ENCODE measurements at regions not wholly inside any gene's neighbourhood (a gene's known extent, or its start where the extent isn't known, plus 50 kb on each side); places are given as distances from the start of the nearest gene placed in this dataset.
A peak's percentile ranks its signal among the peaks of the same experiment; 100 is the strongest.

DNA sequence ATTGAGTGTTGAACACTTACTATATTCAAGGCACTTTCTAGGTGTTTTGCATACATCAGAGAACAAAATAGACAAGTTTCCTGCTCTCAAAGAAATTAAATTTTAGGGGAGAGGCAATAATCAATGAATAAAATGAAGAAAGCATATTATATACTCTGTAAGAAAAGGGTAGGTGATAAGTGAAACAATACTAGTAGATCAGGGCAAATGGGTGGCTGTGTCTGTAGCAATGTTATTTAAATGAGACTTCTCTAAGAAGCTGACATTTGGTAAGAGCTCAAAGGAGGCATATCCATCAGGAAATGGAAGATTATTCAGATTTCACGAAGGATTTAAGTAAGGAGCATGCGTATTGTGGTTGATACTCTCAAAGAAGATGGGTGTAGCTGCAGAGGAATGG, 1291.6 kb downstream of the NSUN3 start:
- no peaks in the 10 kb centered on the region for H4K20me1 ChIP-seq (ENCODE audit: insufficient read depth, low read length)
- H3K27ac ChIP-seq (ENCODE audit: low read depth, low read length), result no peak overlapping the region
- no peaks in the 10 kb centered on the region for H3K79me2 ChIP-seq (ENCODE audit: insufficient read depth, low read length)
- H2AFZ ChIP-seq (ENCODE audit: low read length), result no peak overlapping the region
- H3K4me1 ChIP-seq (ENCODE audit: insufficient read depth, low read length), result no peaks in the 10 kb centered on the region
- TF ChIP-seq, protein P1, sequence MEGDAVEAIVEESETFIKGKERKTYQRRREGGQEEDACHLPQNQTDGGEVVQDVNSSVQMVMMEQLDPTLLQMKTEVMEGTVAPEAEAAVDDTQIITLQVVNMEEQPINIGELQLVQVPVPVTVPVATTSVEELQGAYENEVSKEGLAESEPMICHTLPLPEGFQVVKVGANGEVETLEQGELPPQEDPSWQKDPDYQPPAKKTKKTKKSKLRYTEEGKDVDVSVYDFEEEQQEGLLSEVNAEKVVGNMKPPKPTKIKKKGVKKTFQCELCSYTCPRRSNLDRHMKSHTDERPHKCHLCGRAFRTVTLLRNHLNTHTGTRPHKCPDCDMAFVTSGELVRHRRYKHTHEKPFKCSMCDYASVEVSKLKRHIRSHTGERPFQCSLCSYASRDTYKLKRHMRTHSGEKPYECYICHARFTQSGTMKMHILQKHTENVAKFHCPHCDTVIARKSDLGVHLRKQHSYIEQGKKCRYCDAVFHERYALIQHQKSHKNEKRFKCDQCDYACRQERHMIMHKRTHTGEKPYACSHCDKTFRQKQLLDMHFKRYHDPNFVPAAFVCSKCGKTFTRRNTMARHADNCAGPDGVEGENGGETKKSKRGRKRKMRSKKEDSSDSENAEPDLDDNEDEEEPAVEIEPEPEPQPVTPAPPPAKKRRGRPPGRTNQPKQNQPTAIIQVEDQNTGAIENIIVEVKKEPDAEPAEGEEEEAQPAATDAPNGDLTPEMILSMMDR (IDR thresholded peaks at IDR 0.05; ENCODE audit: extremely low read depth, low read depth, low read length), result no peak
- H3K27me3 ChIP-seq (ENCODE audit: insufficient read depth, low read length), result no peaks in the 10 kb centered on the region
- DNase-seq (ENCODE audit: insufficient read length, low spot score, missing footprints), result peak; percentile 1
- H3K4me2 ChIP-seq (ENCODE audit: insufficient read depth, low read length), result no peak overlapping the region
- H3K36me3 ChIP-seq (ENCODE audit: insufficient read depth, low read length), result no peaks in the 10 kb centered on the region
- no peak overlapping the region for H3K4me3 ChIP-seq (ENCODE audit: insufficient read depth, low read length)
- H3K9me3 ChIP-seq (ENCODE audit: low read depth, low read length), result no peaks in the 10 kb centered on the region

DNA sequence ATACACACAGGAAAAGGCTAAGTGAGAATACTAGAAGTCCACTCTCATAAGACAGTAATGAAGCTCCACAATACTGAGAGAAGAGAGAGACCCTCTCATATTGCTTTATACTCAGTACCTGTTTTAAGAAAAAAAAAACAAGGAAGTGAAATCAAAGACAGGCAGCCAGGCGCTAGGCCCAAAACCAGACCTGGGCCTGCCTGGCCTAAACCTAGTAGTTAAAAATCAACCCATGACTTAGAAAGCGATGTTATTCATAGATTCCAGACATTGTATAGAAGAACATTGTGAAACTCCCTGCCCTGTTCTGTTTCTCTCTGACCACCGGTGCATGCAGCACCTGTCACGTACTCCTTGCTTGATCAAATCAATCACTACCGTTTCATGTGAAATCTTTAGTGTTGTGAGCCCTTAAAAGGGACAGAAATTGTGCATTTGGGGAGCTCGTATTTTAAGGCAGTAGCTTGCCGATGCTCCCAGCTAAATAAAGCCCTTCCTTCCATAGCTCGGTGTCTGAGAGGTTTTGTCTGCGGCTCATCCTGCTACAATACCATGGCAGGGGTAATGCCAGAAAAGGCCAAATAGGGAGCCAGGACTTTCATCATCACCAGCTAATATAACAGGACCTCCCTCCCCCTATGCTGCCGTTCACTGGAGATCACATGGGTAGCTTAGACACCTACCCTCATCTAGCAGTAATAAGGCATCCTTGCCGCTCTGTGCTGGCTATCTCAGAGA, 1294.1 kb downstream of the NSUN3 start:
- Histone ChIP-seq H4K20me1 (ENCODE audit: insufficient read depth, low read length) (no peaks in the 10 kb centered on the region), H3K4me1 (ENCODE audit: insufficient read depth, low read length) (no peaks in the 10 kb centered on the region), H3K36me3 (ENCODE audit: insufficient read depth, low read length) (no peaks in the 10 kb centered on the region), H3K4me2 (ENCODE audit: insufficient read depth, low read length) (no peak overlapping the region), H3K4me3 (ENCODE audit: insufficient read depth, low read length) (no peak overlapping the region), H3K27ac (ENCODE audit: low read depth, low read length) (no peak overlapping the region), H3K27me3 (ENCODE audit: insufficient read depth, low read length) (no peaks in the 10 kb centered on the region), H2AFZ (ENCODE audit: low read length) (no peak overlapping the region), H3K79me2 (ENCODE audit: insufficient read depth, low read length) (no peaks in the 10 kb centered on the region), H3K9me3 (ENCODE audit: low read depth, low read length) (no peaks in the 10 kb centered on the region)
- TF ChIP-seq, protein P1 (IDR thresholded peaks at IDR 0.05; ENCODE audit: extremely low read depth, low read depth, low read length), result no peak
- no peak for DNase-seq (ENCODE audit: insufficient read length, low spot score, missing footprints)

DNA sequence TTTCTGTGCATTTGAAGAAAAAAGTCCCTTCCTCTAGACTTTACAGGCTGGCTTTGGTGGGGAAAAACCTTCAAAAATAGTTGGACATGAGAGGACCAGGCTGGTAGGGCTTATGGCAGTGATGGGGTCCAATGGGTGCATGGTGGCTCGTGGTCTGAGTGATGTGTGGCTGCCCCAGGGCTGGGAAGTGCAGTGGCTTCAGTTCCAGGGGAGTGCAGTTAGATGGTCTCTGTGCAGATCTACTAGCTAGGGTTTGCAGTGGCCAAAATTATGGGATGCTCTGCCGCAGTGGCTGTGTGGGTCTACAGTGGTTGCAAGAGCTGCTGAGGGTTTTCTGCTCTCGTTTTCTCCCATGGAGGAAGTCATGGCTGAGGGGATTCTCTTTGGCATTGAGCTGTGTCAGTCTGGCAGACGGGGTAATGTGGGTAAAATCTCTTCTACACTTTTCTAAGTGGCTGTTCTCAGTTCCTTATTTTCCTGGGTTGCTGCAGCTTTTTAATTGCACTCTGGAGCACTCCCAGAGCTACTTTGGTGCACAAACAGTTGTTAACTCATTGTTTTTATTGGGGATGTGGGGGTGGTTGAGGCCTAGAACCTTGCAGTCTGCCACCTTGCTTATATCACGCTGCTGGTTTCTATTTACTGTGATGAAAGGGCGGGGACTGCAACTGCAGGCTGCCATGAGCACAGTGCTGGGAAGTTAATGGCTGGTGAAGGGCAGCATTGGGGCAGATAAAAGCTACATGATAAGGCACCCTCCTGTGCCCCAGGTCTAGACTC, 1324.6 kb downstream of the NSUN3 start:
- Histone ChIP-seq H4K20me1 (ENCODE audit: insufficient read depth, low read length) (no peaks in the 10 kb centered on the region), H3K4me3 (ENCODE audit: insufficient read depth, low read length) (no peak overlapping the region), H3K36me3 (ENCODE audit: insufficient read depth, low read length) (no peaks in the 10 kb centered on the region), H3K4me2 (ENCODE audit: insufficient read depth, low read length) (no peak overlapping the region), H3K4me1 (ENCODE audit: insufficient read depth, low read length) (no peaks in the 10 kb centered on the region), H3K27ac (ENCODE audit: low read depth, low read length) (no peak overlapping the region), H3K79me2 (ENCODE audit: insufficient read depth, low read length) (no peaks in the 10 kb centered on the region), H2AFZ (ENCODE audit: low read length) (no peak overlapping the region), H3K9me3 (ENCODE audit: low read depth, low read length) (no peaks in the 10 kb centered on the region), H3K27me3 (ENCODE audit: insufficient read depth, low read length) (no peaks in the 10 kb centered on the region)
- DNase-seq (ENCODE audit: insufficient read length, low spot score, missing footprints), result no peak
- TF ChIP-seq, protein P1 (IDR thresholded peaks at IDR 0.05; ENCODE audit: extremely low read depth, low read depth, low read length), result no peak

DNA sequence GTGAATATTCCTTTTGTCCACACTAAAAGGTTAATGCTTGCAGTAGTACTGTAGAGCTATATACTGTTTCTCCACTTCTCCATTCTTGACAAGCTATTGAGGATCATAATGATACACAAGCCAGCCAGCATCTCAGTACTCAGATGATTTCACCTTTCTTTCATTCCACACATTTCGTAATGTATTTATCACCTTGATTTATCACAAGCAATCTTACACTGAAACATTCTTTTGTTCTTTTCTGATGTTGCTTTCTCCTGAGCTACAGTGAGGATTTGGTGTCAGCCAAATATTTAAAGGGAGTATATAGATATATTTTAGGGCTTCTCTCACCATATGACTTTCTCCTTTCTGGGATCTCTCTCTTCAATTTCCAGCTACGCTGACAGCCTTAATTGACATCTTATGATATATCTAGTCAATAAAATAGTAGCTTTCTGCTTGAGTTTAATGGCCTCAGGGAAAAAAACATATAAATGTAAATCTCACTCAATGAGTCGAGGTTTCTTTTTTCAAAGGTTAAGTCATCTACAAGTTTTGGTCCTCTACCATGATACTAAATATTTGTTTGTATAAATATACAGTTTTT, 1327.0 kb downstream of the NSUN3 start:
- Histone ChIP-seq H3K4me3 (ENCODE audit: insufficient read depth, low read length) (no peak overlapping the region), H3K4me1 (ENCODE audit: insufficient read depth, low read length) (no peaks in the 10 kb centered on the region), H3K9me3 (ENCODE audit: low read depth, low read length) (no peaks in the 10 kb centered on the region), H3K27ac (ENCODE audit: low read depth, low read length) (no peak overlapping the region), H3K27me3 (ENCODE audit: insufficient read depth, low read length) (no peaks in the 10 kb centered on the region), H3K79me2 (ENCODE audit: insufficient read depth, low read length) (no peaks in the 10 kb centered on the region), H3K4me2 (ENCODE audit: insufficient read depth, low read length) (no peak overlapping the region), H2AFZ (ENCODE audit: low read length) (no peak overlapping the region), H3K36me3 (ENCODE audit: insufficient read depth, low read length) (no peaks in the 10 kb centered on the region), H4K20me1 (ENCODE audit: insufficient read depth, low read length) (no peaks in the 10 kb centered on the region)
- no peak for DNase-seq (ENCODE audit: insufficient read length, low spot score, missing footprints)
- TF ChIP-seq, protein P1 (IDR thresholded peaks at IDR 0.05; ENCODE audit: extremely low read depth, low read depth, low read length), result no peak

All from osteoblast (primary cell).